ENCODE measurements at regions not wholly inside any gene's neighbourhood (a gene's known extent, or its start where the extent isn't known, plus 50 kb on each side); places are given as distances from the start of the nearest gene placed in this dataset.

GRCh38 chr4:125159001-125159400 is 155.8 kb upstream of the FAT4 start:
- Histone ChIP-seq H3K79me2 (ENCODE audit: insufficient read depth, low read length) (no peaks in the 10 kb centered on the region), H3K27me3 (ENCODE audit: control insufficient read depth in 2 of 2, insufficient read depth in 2 of 2, low read length in 2 of 2) (no peaks in the 10 kb centered on the region), H3K4me1 (ENCODE audit: control insufficient read depth in 1 of 2, insufficient read depth in 2 of 2, low read length in 2 of 2) (no peaks in the 10 kb centered on the region), H3K27ac (ENCODE audit: low read depth in 1 of 2, low read length in 2 of 2) (no peak overlapping the region), H3K36me3 (replicated peaks in 1 of 2; ENCODE audit: control insufficient read depth in 1 of 2, insufficient read depth in 2 of 2, low read length in 2 of 2) (no peaks in the 10 kb centered on the region), H4K20me1 (ENCODE audit: insufficient read depth, low read length) (no peaks in the 10 kb centered on the region), H2AFZ (ENCODE audit: insufficient read depth, low read depth, low read length, poor library complexity, severe bottlenecking) (no peak overlapping the region), H3K4me3 (replicated peaks in 1 of 3; ENCODE audit: low read depth in 2 of 3, low read length in 3 of 3) (no peak overlapping the region), H3K9ac (ENCODE audit: insufficient read depth, low read length, poor library complexity, severe bottlenecking) (no peak overlapping the region), H3K9me3 (replicated peaks in 1 of 2; ENCODE audit: control insufficient read depth in 1 of 2, insufficient read depth in 1 of 2, low read length in 2 of 2) (peaks cover 5 to 8% of the 10 kb centered on the region in 2 donors), H3K4me2 (replicated peaks; ENCODE audit: extremely low read depth, low read length, poor library complexity, severe bottlenecking) (no peak overlapping the region)
- H3K4me3 Mint-ChIP-seq, result no peak overlapping the region
- no peak for TF ChIP-seq CTCF (IDR thresholded peaks at IDR 0.05)
- WGBS (ENCODE audit: insufficient coverage), result 80% methylated on average over 1 of the region's 3 CpGs
- intact Hi-C loops (cut with micrococcal nuclease), result no loop called here
- H3K27me3 Mint-ChIP-seq (ENCODE audit: low read depth in 3 of 3), result no peaks in the 10 kb centered on the region
- H3K4me1 Mint-ChIP-seq, result no peaks in the 10 kb centered on the region
- H3K36me3 Mint-ChIP-seq, result no peaks in the 10 kb centered on the region
- no peak overlapping the region for H3K27ac Mint-ChIP-seq
- H3K9me3 Mint-ChIP-seq, result peaks cover 0 to 10% (median 5%) of the 10 kb centered on the region in 7 donors
- DNase-seq, result no peak

- Histone ChIP-seq H3K9ac (ENCODE audit: insufficient read depth, low read length, poor library complexity, severe bottlenecking) (no peak overlapping the region), H3K27ac (ENCODE audit: low read depth in 1 of 2, low read length in 2 of 2) (no peak overlapping the region), H3K4me2 (replicated peaks; ENCODE audit: extremely low read depth, low read length, poor library complexity, severe bottlenecking) (no peak overlapping the region), H3K36me3 (replicated peaks in 1 of 2; ENCODE audit: control insufficient read depth in 1 of 2, insufficient read depth in 2 of 2, low read length in 2 of 2) (no peaks in the 10 kb centered on the region), H3K27me3 (ENCODE audit: control insufficient read depth in 2 of 2, insufficient read depth in 2 of 2, low read length in 2 of 2) (no peaks in the 10 kb centered on the region), H3K9me3 (replicated peaks in 1 of 2; ENCODE audit: control insufficient read depth in 1 of 2, insufficient read depth in 1 of 2, low read length in 2 of 2) (peaks cover 0 to 13% of the 10 kb centered on the region in 2 donors), H3K4me3 (replicated peaks in 1 of 3; ENCODE audit: low read depth in 2 of 3, low read length in 3 of 3) (no peak overlapping the region), H3K4me1 (ENCODE audit: control insufficient read depth in 1 of 2, insufficient read depth in 2 of 2, low read length in 2 of 2) (no peaks in the 10 kb centered on the region), H3K79me2 (ENCODE audit: insufficient read depth, low read length) (no peaks in the 10 kb centered on the region), H2AFZ (ENCODE audit: insufficient read depth, low read depth, low read length, poor library complexity, severe bottlenecking) (no peak overlapping the region), H4K20me1 (ENCODE audit: insufficient read depth, low read length) (no peaks in the 10 kb centered on the region)
- TF ChIP-seq CTCF (IDR thresholded peaks at IDR 0.05), result no peak
- H3K4me1 Mint-ChIP-seq, result no peaks in the 10 kb centered on the region
- no peaks in the 10 kb centered on the region for H3K36me3 Mint-ChIP-seq
- no peaks in the 10 kb centered on the region for H3K27me3 Mint-ChIP-seq (ENCODE audit: low read depth in 3 of 3)
- no peak for DNase-seq
- intact Hi-C loops (cut with micrococcal nuclease), result no loop called here
- H3K27ac Mint-ChIP-seq, result no peak overlapping the region
- H3K9me3 Mint-ChIP-seq, result peaks cover 0 to 6% (median 4%) of the 10 kb centered on the region in 7 donors
- no peak overlapping the region for H3K4me3 Mint-ChIP-seq
These were observed 159.5 kb upstream of the FAT4 start for GRCh38 chr4:125155251-125155650.
